Inflammatory macrophage (primary cell): ENCODE measurements at regions not wholly inside any gene's neighbourhood (a gene's known extent, or its start where the extent isn't known, plus 50 kb on each side); places are given as distances from the start of the nearest gene placed in this dataset.
"Not testable (repeated sequence)": the region's sequence is repeated elsewhere in the genome, so short reads cannot be mapped to it uniquely, and the experiment has no call there.

ENCODE experiments used
- DNase-seq, 2 donors: peaks; one replicate each; pipeline ENCODE4 v3.0.0-alpha.2; 2020 to 2022

GRCh38 chr21:15932726-15933125, 202.9 kb downstream of the USP25 start:
- DNase-seq: no peak

- no peak for DNase-seq
These were observed 205.7 kb downstream of the USP25 start for GRCh38 chr21:15935530-15935929.

- no peak for DNase-seq
These were observed 213.4 kb downstream of the USP25 start for GRCh38 chr21:15943009-15943666.

GRCh38 chr21:15947677-15948076, 217.9 kb downstream of the USP25 start:
- DNase-seq: no peak

- DNase-seq: no peak
These were observed 223.9 kb downstream of the USP25 start for GRCh38 chr21:15953551-15954116.

- no peak for DNase-seq
These were observed 234.6 kb downstream of the USP25 start for GRCh38 chr21:15964236-15964855.

- no peak for DNase-seq
These were observed 236.4 kb downstream of the USP25 start for GRCh38 chr21:15966231-15966630.

GRCh38 chr21:15966651-15967050, 236.9 kb downstream of the USP25 start:
- DNase-seq: no peak

GRCh38 chr21:15967661-15968060, 237.9 kb downstream of the USP25 start:
- no peak for DNase-seq

GRCh38 chr21:15968776-15969310, 239.1 kb downstream of the USP25 start:
- no peak for DNase-seq

- no peak for DNase-seq
These were observed 247.0 kb downstream of the USP25 start for GRCh38 chr21:15976807-15977206.

GRCh38 chr21:15978215-15978738, 248.5 kb downstream of the USP25 start:
- DNase-seq: no peak

GRCh38 chr21:15979493-15979892, 249.7 kb downstream of the USP25 start:
- not testable (repeated sequence) for DNase-seq

GRCh38 chr21:15986277-15986676, 256.5 kb downstream of the USP25 start:
- DNase-seq: no peak

- DNase-seq: no peak
These were observed 262.4 kb downstream of the USP25 start for GRCh38 chr21:15992171-15992570.

GRCh38 chr21:15993951-15994350, 264.2 kb downstream of the USP25 start:
- no peak for DNase-seq

- no peak for DNase-seq
These were observed 270.0 kb downstream of the USP25 start for GRCh38 chr21:15999741-16000140.

GRCh38 chr21:16002874-16003466, 273.2 kb downstream of the USP25 start:
- DNase-seq: no peak

- DNase-seq: no peak
These were observed 274.3 kb downstream of the USP25 start for GRCh38 chr21:16004086-16004485.

GRCh38 chr21:16004523-16004922, 274.7 kb downstream of the USP25 start:
- no peak for DNase-seq

GRCh38 chr21:16005996-16006395, 276.2 kb downstream of the USP25 start:
- no peak for DNase-seq

- no peak for DNase-seq
These were observed 278.2 kb downstream of the USP25 start for GRCh38 chr21:16007943-16008342.

- DNase-seq: no peak
These were observed 281.9 kb downstream of the USP25 start for GRCh38 chr21:16011719-16012118.
